ENCODE measurements at regions not wholly inside any gene's neighbourhood (a gene's known extent, or its start where the extent isn't known, plus 50 kb on each side); places are given as distances from the start of the nearest gene placed in this dataset.

GRCh38 chr12:88305254-88305890 lies 163.3 kb downstream of the TMTC3 start:
- no peak for DNase-seq
- H3K27ac ChIP-seq, result no peak overlapping the region
- no peaks in the 10 kb centered on the region for H3K27me3 ChIP-seq
- intact Hi-C loops (cut with DNase I), result no loop called here
- H3K4me3 ChIP-seq, result no peak overlapping the region
- H3K36me3 ChIP-seq (replicated peaks in 1 of 2), result no peaks in the 10 kb centered on the region
- 55 to 63% (median 59%) methylated on average over 5 of the region's 5 CpGs for WGBS, 4 donors
- no peaks in the 10 kb centered on the region for H3K4me1 ChIP-seq (replicated peaks in 1 of 2)
- TF ChIP-seq POLR2A (IDR thresholded peaks at IDR 0.05) (no peak), CTCF (IDR thresholded peaks at IDR 0.05) (no peak)
- no peaks in the 10 kb centered on the region for H3K9me3 ChIP-seq (replicated peaks in 1 of 3)

GRCh38 chr12:88306471-88307069 lies 164.5 kb downstream of the TMTC3 start:
- no peak for DNase-seq
- intact Hi-C loops (cut with DNase I), result no loop called here
- TF ChIP-seq CTCF (IDR thresholded peaks at IDR 0.05) (no peak), POLR2A (IDR thresholded peaks at IDR 0.05) (no peak)
- no peaks in the 10 kb centered on the region for H3K9me3 ChIP-seq (replicated peaks in 1 of 3)
- WGBS, 4 donors, result 64 to 76% (median 67%) methylated on average over 5 of the region's 5 CpGs
- peak overlapping the region in 1 of 5 donors; percentile 3 for H3K27ac ChIP-seq
- no peaks in the 10 kb centered on the region for H3K36me3 ChIP-seq (replicated peaks in 1 of 2)
- no peaks in the 10 kb centered on the region for H3K4me1 ChIP-seq (replicated peaks in 1 of 2)
- H3K27me3 ChIP-seq, result no peaks in the 10 kb centered on the region
- H3K4me3 ChIP-seq, result no peak overlapping the region

- no peaks in the 10 kb centered on the region for H3K4me1 ChIP-seq (replicated peaks in 1 of 2)
- WGBS, 4 donors, result 72 to 77% (median 76%) methylated on average over 4 of the region's 4 CpGs
- H3K27me3 ChIP-seq, result no peaks in the 10 kb centered on the region
- no peak overlapping the region for H3K27ac ChIP-seq
- H3K4me3 ChIP-seq, result no peak overlapping the region
- intact Hi-C loops (cut with DNase I), result no loop called here
- TF ChIP-seq CTCF (IDR thresholded peaks at IDR 0.05), result no peak
- no peak for TF ChIP-seq POLR2A (IDR thresholded peaks at IDR 0.05)
- no peaks in the 10 kb centered on the region for H3K9me3 ChIP-seq (replicated peaks in 1 of 3)
- no peaks in the 10 kb centered on the region for H3K36me3 ChIP-seq (replicated peaks in 1 of 2)
- DNase-seq, result no peak
Measured at GRCh38 chr12:88307961-88308360, 165.9 kb downstream of the TMTC3 start.

- intact Hi-C loops (cut with DNase I), result no loop called here
- DNase-seq, result no peak
- Histone ChIP-seq H3K27me3 (no peaks in the 10 kb centered on the region), H3K27ac (no peak overlapping the region), H3K4me1 (replicated peaks in 1 of 2) (no peaks in the 10 kb centered on the region), H3K4me3 (no peak overlapping the region), H3K36me3 (replicated peaks in 1 of 2) (no peaks in the 10 kb centered on the region), H3K9me3 (replicated peaks in 1 of 3) (no peaks in the 10 kb centered on the region)
- TF ChIP-seq POLR2A (IDR thresholded peaks at IDR 0.05) (no peak), CTCF (IDR thresholded peaks at IDR 0.05) (no peak)
Measured at GRCh38 chr12:88308825-88309224, 166.7 kb downstream of the TMTC3 start.

Data from adrenal gland (tissue), 9 donors.